HCT116 (cell line): ENCODE measurements at regions not wholly inside any gene's neighbourhood (a gene's known extent, or its start where the extent isn't known, plus 50 kb on each side); places are given as distances from the start of the nearest gene placed in this dataset.

Experiments used
- ATAC-seq: fragments of 200-7000 bp; cut with Tn5 transposase; 2 replicates; pipeline ENCODE4 v1.9.1; 2020; ENCODE audit warnings: mild to moderate bottlenecking, moderate library complexity
- BruUV-seq: library from RNA; stranded (reverse); fragments of 400-500 nt; replicated peaks from 2 replicates; lab custom pipeline; 2021; lab: Mats Ljungman, UMichigan
- CTCF ChIA-PET: fragments of 300-600 bp; sonication (Branson Sonifier 250); formaldehyde crosslinking; loops from one replicate; lab custom pipeline; 2021; ENCODE audit warnings: antibody characterized with exemption; lab: Charles Lee
- POLR2A ChIA-PET: fragments of 300-600, 350-600 bp; sonication (Branson Sonifier 250); formaldehyde crosslinking; loops from one replicate; lab custom pipeline; 2021; ENCODE audit warnings: antibody characterized with exemption; lab: Charles Lee
- RAD21 ChIA-PET, 2 experiments: fragments of 300-600 bp; sonication (Branson Sonifier 250); formaldehyde crosslinking; loops; one replicate each; lab custom pipeline; 2023; ENCODE audit warnings: low total read pairs in 2 of 2; ENCODE audit not compliant: uncharacterized antibody in 2 of 2, unreplicated experiment in 2 of 2, low non-redundant PET in 1 of 2; lab: Charles Lee
- DNase-seq: peaks from one replicate; pipeline ENCODE4 v3.0.0-alpha.2; 2010; ENCODE audit warnings: low read depth, low spot score
- H2AFZ ChIP-seq: fragments of 200-600 bp; shearing (Covaris generic), sonication (generic); 2 replicates; pipeline ENCODE4 v1.6.1; 2017; ENCODE audit warnings: low read depth, mixed run types, mixed read lengths, antibody characterized with exemption, low read length; ENCODE audit not compliant: poor library complexity, severe bottlenecking
- H3K27ac ChIP-seq: 2 replicates; pipeline ENCODE4 v1.5.1; 2012; ENCODE audit warnings: low read depth, low read length
- H3K27me3 ChIP-seq: fragments of 200-600 bp; sonication (generic); 2 replicates; pipeline ENCODE4 v1.6.1; 2016; ENCODE audit warnings: mixed run types, low read length, mixed read lengths; ENCODE audit not compliant: insufficient read depth
- H3K36me3 ChIP-seq, 2 experiments: fragments of 200-500 bp in 1 of 2; fragments of 200-600 bp in 1 of 2; sonication (Bioruptor generic) in 1 of 2; sonication (generic) in 1 of 2; 2 replicates each; pipeline versions ENCODE4 v1.5.1 to v1.6.1; 2014 to 2016; ENCODE audit warnings: low read length in 2 of 2, inconsistent platforms in 1 of 2, mixed read lengths in 1 of 2, mixed run types in 1 of 2; ENCODE audit not compliant: insufficient read depth in 2 of 2, control insufficient read depth in 1 of 2
- H3K4me1 ChIP-seq, 2 experiments: fragments of 200-600 bp in 1 of 2; sonication (generic) in 1 of 2; 2 replicates each; pipeline versions ENCODE4 v1.5.1 to v1.6.1; 2012 to 2017; ENCODE audit warnings: low read length in 2 of 2, inconsistent platforms in 1 of 2, mild to moderate bottlenecking in 1 of 2, mixed read lengths in 1 of 2, mixed run types in 1 of 2, moderate library complexity in 1 of 2; ENCODE audit not compliant: insufficient read depth in 2 of 2, control insufficient read depth in 1 of 2
- H3K4me2 ChIP-seq: fragments of 200-600 bp; sonication (generic); 2 replicates; pipeline ENCODE4 v1.6.1; 2017; ENCODE audit warnings: mixed run types, low read length, mixed read lengths
- H3K4me3 ChIP-seq, 2 experiments: fragments of 200-600 bp in 1 of 2; sonication (generic) in 1 of 2; replicated peaks in 1 of 2; 2 replicates each; pipeline ENCODE4 v1.5.1; 2011 to 2016; ENCODE audit warnings: low read length in 2 of 2, control low read depth in 1 of 2, low read depth in 1 of 2, mild to moderate bottlenecking in 1 of 2, mixed read lengths in 1 of 2, mixed run types in 1 of 2
- H3K79me2 ChIP-seq: fragments of 200-600 bp; sonication (generic); 2 replicates; pipeline ENCODE4 v1.6.1; 2017; ENCODE audit warnings: mild to moderate bottlenecking, mixed run types, low read length, moderate library complexity, mixed read lengths; ENCODE audit not compliant: insufficient read depth
- H3K9ac ChIP-seq: fragments of 200-600 bp; sonication (generic); 2 replicates; pipeline ENCODE4 v1.6.1; 2016; ENCODE audit warnings: low read length, mixed read lengths
- H3K9me2 ChIP-seq: fragments of 200-600 bp; sonication (generic), shearing (Covaris generic); 2 replicates; pipeline ENCODE4 v1.6.1; 2017; ENCODE audit warnings: mixed run types, mild to moderate bottlenecking, moderate library complexity; ENCODE audit not compliant: insufficient read depth
- H3K9me3 ChIP-seq, 2 experiments: fragments of 200-500 bp in 1 of 2; fragments of 200-600 bp in 1 of 2; sonication (Bioruptor generic) in 1 of 2; sonication (generic) in 1 of 2; 2 replicates each; pipeline ENCODE4 v1.6.1; 2014 to 2017; ENCODE audit warnings: low read length in 2 of 2, mixed read lengths in 2 of 2, inconsistent platforms in 1 of 2, low read depth in 1 of 2, mild to moderate bottlenecking in 1 of 2, mixed run types in 1 of 2, moderate library complexity in 1 of 2; ENCODE audit not compliant: control insufficient read depth in 1 of 2, insufficient read depth in 1 of 2
- H4K20me1 ChIP-seq: fragments of 200-600 bp; sonication (generic), shearing (Covaris generic); 2 replicates; pipeline ENCODE4 v1.6.1; 2017; ENCODE audit warnings: mixed run types, mild to moderate bottlenecking, moderate library complexity; ENCODE audit not compliant: insufficient read depth
- CEBPB ChIP-seq: IDR thresholded peaks from 2 replicates; pipeline ENCODE4 v1.6.1; 2012; ENCODE audit warnings: low read depth
- ELF1 ChIP-seq: IDR thresholded peaks from 2 replicates; pipeline ENCODE4 v1.6.1; 2012; ENCODE audit warnings: low read depth, borderline replicate concordance
- EZH2 ChIP-seq: fragments of 200-600 bp; sonication (generic); IDR thresholded peaks from 2 replicates; pipeline ENCODE4 v1.6.1; 2017; ENCODE audit warnings: antibody characterized with exemption, mixed run types
- POLR2AphosphoS5 ChIP-seq: IDR thresholded peaks from 2 replicates; pipeline ENCODE4 v1.6.1; 2011; ENCODE audit warnings: mild to moderate bottlenecking, low read depth, low read length, moderate library complexity
- RAD21 ChIP-seq: IDR thresholded peaks from 2 replicates; pipeline ENCODE4 v1.6.1; 2012; ENCODE audit warnings: low read depth, mild to moderate bottlenecking
- SIN3A ChIP-seq: IDR thresholded peaks from 2 replicates; pipeline ENCODE4 v1.6.1; 2012; ENCODE audit warnings: low read depth
- SP1 ChIP-seq: IDR thresholded peaks from 2 replicates; pipeline ENCODE4 v1.6.1; 2012; ENCODE audit warnings: low read depth
- SRF ChIP-seq: IDR thresholded peaks from 2 replicates; pipeline ENCODE4 v1.6.1; 2012; ENCODE audit warnings: low read depth
- TCF7L2 ChIP-seq: IDR thresholded peaks from 2 replicates; pipeline ENCODE4 v1.7.0; 2011; ENCODE audit warnings: borderline replicate concordance, inconsistent platforms; ENCODE audit not compliant: insufficient read depth, insufficient read length; ENCODE audit errors: extremely low read depth
- ZFX ChIP-seq: fragments of 450-650 bp; IDR thresholded peaks from 2 replicates; pipeline ENCODE4 v1.6.1; 2017
- intact Hi-C: fragments of 100-400 bp; cut with micrococcal nuclease; formaldehyde crosslinking; loops from 2 replicates; pipeline ENCODE4 v1.10.0; 2022
- TF ChIP-seq, protein P1 (sequence below): IDR thresholded peaks from 2 replicates; pipeline ENCODE4 v1.6.1; 2012
- TF ChIP-seq, protein P2 (sequence below), 3 experiments: fragments of 200-600 bp in 1 of 3; sonication (generic) in 1 of 3; IDR thresholded peaks in 2 of 3; conservative IDR thresholded peaks in 1 of 3; 2 replicates each; pipeline ENCODE4 v1.5.1; 2012 to 2017; ENCODE audit warnings: low read depth in 2 of 3, low read length in 2 of 3, antibody characterized with exemption in 1 of 3, borderline replicate concordance in 1 of 3, control low read depth in 1 of 3, mild to moderate bottlenecking in 1 of 3, mixed read lengths in 1 of 3, mixed run types in 1 of 3, moderate library complexity in 1 of 3; ENCODE audit not compliant: insufficient read depth in 1 of 3
- TF ChIP-seq, protein P3 (sequence below): IDR thresholded peaks from 2 replicates; pipeline ENCODE4 v1.6.1; 2011; ENCODE audit warnings: mild to moderate bottlenecking, low read length, moderate library complexity; ENCODE audit not compliant: insufficient replicate concordance; ENCODE audit errors: extremely low read depth

DNA sequence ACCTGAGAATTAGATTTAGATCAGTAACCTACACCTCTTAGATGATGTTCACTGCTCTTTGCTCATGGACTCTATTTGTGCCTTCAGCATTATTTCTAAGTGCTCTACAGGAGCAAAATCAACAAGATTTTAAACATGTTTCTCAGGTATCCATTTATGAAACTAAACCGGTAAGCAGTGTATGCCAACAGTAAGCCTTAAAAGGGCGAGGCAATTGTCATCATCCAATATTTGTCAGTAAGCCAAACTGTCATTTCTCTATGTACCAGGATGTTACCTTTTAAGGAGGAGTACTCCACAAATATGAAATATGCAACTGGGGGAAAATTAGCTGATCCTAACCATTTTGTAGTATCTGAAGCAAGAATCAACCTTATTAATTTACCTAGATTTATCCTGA, 69.6 kb upstream of the ZNF184 start:
- peaks cover 9 to 54% of the 10 kb centered on the region in 2 experiments for H3K4me1 ChIP-seq
- CTCF ChIA-PET: no interaction called here
- DNase-seq (no peak), ATAC-seq (no peak)
- TF ChIP-seq EZH2 (no peak), TCF7L2 (no peak), RAD21 (no peak), SP1 (no peak), SRF (no peak), ELF1 (no peak), ZFX (no peak), CEBPB (no peak), SIN3A (no peak), POLR2AphosphoS5 (no peak)
- TF ChIP-seq, protein P1, sequence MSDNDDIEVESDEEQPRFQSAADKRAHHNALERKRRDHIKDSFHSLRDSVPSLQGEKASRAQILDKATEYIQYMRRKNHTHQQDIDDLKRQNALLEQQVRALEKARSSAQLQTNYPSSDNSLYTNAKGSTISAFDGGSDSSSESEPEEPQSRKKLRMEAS: no peak
- TF ChIP-seq, protein P2, sequence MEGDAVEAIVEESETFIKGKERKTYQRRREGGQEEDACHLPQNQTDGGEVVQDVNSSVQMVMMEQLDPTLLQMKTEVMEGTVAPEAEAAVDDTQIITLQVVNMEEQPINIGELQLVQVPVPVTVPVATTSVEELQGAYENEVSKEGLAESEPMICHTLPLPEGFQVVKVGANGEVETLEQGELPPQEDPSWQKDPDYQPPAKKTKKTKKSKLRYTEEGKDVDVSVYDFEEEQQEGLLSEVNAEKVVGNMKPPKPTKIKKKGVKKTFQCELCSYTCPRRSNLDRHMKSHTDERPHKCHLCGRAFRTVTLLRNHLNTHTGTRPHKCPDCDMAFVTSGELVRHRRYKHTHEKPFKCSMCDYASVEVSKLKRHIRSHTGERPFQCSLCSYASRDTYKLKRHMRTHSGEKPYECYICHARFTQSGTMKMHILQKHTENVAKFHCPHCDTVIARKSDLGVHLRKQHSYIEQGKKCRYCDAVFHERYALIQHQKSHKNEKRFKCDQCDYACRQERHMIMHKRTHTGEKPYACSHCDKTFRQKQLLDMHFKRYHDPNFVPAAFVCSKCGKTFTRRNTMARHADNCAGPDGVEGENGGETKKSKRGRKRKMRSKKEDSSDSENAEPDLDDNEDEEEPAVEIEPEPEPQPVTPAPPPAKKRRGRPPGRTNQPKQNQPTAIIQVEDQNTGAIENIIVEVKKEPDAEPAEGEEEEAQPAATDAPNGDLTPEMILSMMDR (IDR thresholded peaks at IDR 0.05 in 2 of 3, conservative IDR thresholded peaks at IDR 0.05 in 1 of 3; ENCODE audit: borderline replicate concordance in 1 of 3, insufficient read depth in 1 of 3, low read depth in 2 of 3, low read length in 2 of 3): no peak
- TF ChIP-seq, protein P3, sequence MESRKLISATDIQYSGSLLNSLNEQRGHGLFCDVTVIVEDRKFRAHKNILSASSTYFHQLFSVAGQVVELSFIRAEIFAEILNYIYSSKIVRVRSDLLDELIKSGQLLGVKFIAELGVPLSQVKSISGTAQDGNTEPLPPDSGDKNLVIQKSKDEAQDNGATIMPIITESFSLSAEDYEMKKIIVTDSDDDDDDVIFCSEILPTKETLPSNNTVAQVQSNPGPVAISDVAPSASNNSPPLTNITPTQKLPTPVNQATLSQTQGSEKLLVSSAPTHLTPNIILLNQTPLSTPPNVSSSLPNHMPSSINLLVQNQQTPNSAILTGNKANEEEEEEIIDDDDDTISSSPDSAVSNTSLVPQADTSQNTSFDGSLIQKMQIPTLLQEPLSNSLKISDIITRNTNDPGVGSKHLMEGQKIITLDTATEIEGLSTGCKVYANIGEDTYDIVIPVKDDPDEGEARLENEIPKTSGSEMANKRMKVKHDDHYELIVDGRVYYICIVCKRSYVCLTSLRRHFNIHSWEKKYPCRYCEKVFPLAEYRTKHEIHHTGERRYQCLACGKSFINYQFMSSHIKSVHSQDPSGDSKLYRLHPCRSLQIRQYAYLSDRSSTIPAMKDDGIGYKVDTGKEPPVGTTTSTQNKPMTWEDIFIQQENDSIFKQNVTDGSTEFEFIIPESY: no peak
- H3K4me3 ChIP-seq: no peak overlapping the region
- H2AFZ ChIP-seq: no peak overlapping the region
- RAD21 ChIA-PET: no interaction called here
- intact Hi-C loops: loop anchor here (10.0 kb wide), 1 partner anchor 212 kb away; no protein-coding TSS in a partner anchor
- H3K27ac ChIP-seq: no peak overlapping the region
- no TSS peak for BruUV-seq
- H3K9me2 ChIP-seq: 0 out of 2 replicates have a peak, but pooled peaks cover 3% of the 10 kb centered on the region
- POLR2A ChIA-PET: no interaction called here
- no peaks in the 10 kb centered on the region for H3K36me3 ChIP-seq
- no peaks in the 10 kb centered on the region for H4K20me1 ChIP-seq
- no peaks in the 10 kb centered on the region for H3K27me3 ChIP-seq
- no peaks in the 10 kb centered on the region for H3K9me3 ChIP-seq
- H3K9ac ChIP-seq: no peak overlapping the region
- H3K79me2 ChIP-seq: no peaks in the 10 kb centered on the region
- no peak overlapping the region for H3K4me2 ChIP-seq
